HepG2 (cell line): ENCODE measurements at regions not wholly inside any gene's neighbourhood (a gene's known extent, or its start where the extent isn't known, plus 50 kb on each side); places are given as distances from the start of the nearest gene placed in this dataset.

Experiments
- ATAC-seq: fragments of 200-7000 bp; cut with Tn5 transposase; 3 replicates; pipeline ENCODE4 v1.9.1; 2020; ENCODE audit warnings: mild to moderate bottlenecking, moderate library complexity
- BruUV-seq: library from RNA; stranded (reverse); fragments of 400-500 nt; replicated peaks from 2 replicates; lab custom pipeline; 2021; lab: Mats Ljungman, UMichigan
- CTCF ChIA-PET: fragments of 300-600 bp; formaldehyde crosslinking; extraction: SDS; loops from one replicate; lab custom pipeline; 2021; ENCODE audit warnings: low total read pairs, inconsistent platforms, low intra/inter-chr PET ratio; lab: Yijun Ruan, JAX
- POLR2A ChIA-PET: fragments of 350-600 bp; sonication (Branson Sonifier 250); formaldehyde crosslinking; loops from one replicate; lab custom pipeline; 2020; ENCODE audit warnings: antibody characterized with exemption, inconsistent platforms; lab: Yijun Ruan, JAX
- DNase-seq: peaks from one replicate; pipeline ENCODE4 v3.0.0-alpha.2; 2015; ENCODE audit warnings: low spot score
- FAIRE-seq: peaks from 3 replicates; lab custom pipeline; 2011; peaks lifted over from hg19 to GRCh38; lab: Jason Lieb, UNC
- H2AFZ ChIP-seq: one replicate; pipeline ENCODE4 v1.6.1; 2011; ENCODE audit warnings: low read length, inconsistent platforms
- H3K27ac ChIP-seq: fragments of 300-600 bp; 3 replicates; pipeline ENCODE4 v1.8.0; 2011; ENCODE audit warnings: mixed run types, mild to moderate bottlenecking, mixed read lengths, low read length, inconsistent platforms; ENCODE audit not compliant: insufficient read depth; ENCODE audit errors: extremely low read length
- H3K27me3 ChIP-seq, 2 experiments: fragments of 200-600 bp in 1 of 2; 2 replicates in 1 of 2; 3 replicates in 1 of 2; pipeline versions ENCODE4 v1.6.0 to v1.8.0; 2011; ENCODE audit warnings: low read length in 2 of 2, mild to moderate bottlenecking in 2 of 2, moderate library complexity in 2 of 2, inconsistent platforms in 1 of 2; ENCODE audit not compliant: insufficient read depth in 2 of 2, control insufficient read depth in 1 of 2
- H3K36me3 ChIP-seq, 2 experiments: fragments of 200-600 bp in 1 of 2; replicated peaks in 1 of 2; 2 replicates in 1 of 2; 3 replicates in 1 of 2; pipeline versions ENCODE4 v1.5.1 to v1.8.0; 2011; ENCODE audit warnings: low read length in 2 of 2, inconsistent platforms in 1 of 2; ENCODE audit not compliant: insufficient read depth in 2 of 2, control insufficient read depth in 1 of 2
- H3K4me1 ChIP-seq: 2 replicates; pipeline ENCODE4 v1.5.1; 2012; ENCODE audit warnings: low read length, inconsistent platforms; ENCODE audit not compliant: insufficient read depth
- H3K4me2 ChIP-seq: 2 replicates; pipeline ENCODE4 v1.6.0; 2011; ENCODE audit warnings: low read depth, low read length, inconsistent platforms
- H3K4me3 ChIP-seq, 3 experiments: fragments of 200-600 bp in 1 of 3; sonication (generic), shearing (Covaris generic) in 1 of 3; replicated peaks in 1 of 3; 2 replicates each; pipeline ENCODE4 v1.5.1; 2011 to 2016; ENCODE audit warnings: low read length in 3 of 3, inconsistent platforms in 2 of 3, low read depth in 2 of 3, mild to moderate bottlenecking in 2 of 3, control low read depth in 1 of 3, mixed read lengths in 1 of 3; ENCODE audit not compliant: insufficient read depth in 1 of 3
- H3K79me2 ChIP-seq: one replicate; pipeline ENCODE4 v1.6.1; 2011; ENCODE audit warnings: low read length, inconsistent platforms; ENCODE audit not compliant: insufficient read depth
- H3K9ac ChIP-seq: 2 replicates; pipeline ENCODE4 v1.6.0; 2011; ENCODE audit warnings: mild to moderate bottlenecking, low read depth, low read length, inconsistent platforms; ENCODE audit not compliant: insufficient read depth
- H3K9me3 ChIP-seq: 2 replicates; pipeline ENCODE4 v1.5.1; 2012; ENCODE audit warnings: mild to moderate bottlenecking, low read length
- H4K20me1 ChIP-seq: 2 replicates; pipeline ENCODE4 v1.6.0; 2011; ENCODE audit warnings: inconsistent platforms, mild to moderate bottlenecking, low read length, moderate library complexity; ENCODE audit not compliant: insufficient read depth
- CREM ChIP-seq, 2 experiments: sonication (generic) in 1 of 2; formaldehyde crosslinking in 1 of 2; IDR thresholded peaks; 2 replicates each; pipeline versions ENCODE4 v1.4.0 to v1.6.1; 2016 to 2020; ENCODE audit warnings: antibody characterized with exemption in 1 of 2, mild to moderate bottlenecking in 1 of 2, missing genetic modification reagents in 1 of 2
- FLYWCH1 ChIP-seq: sonication (generic); formaldehyde crosslinking; IDR thresholded peaks from 2 replicates; pipeline ENCODE4 v1.8.1; 2023; ENCODE audit warnings: mild to moderate bottlenecking, missing genetic modification reagents
- GFI1 ChIP-seq: sonication (generic); formaldehyde crosslinking; IDR thresholded peaks from 2 replicates; pipeline ENCODE4 v1.5.0; 2020; ENCODE audit warnings: missing genetic modification reagents, mild to moderate bottlenecking, borderline replicate concordance
- HDAC2 ChIP-seq: sonication (generic); formaldehyde crosslinking; IDR thresholded peaks from 2 replicates; pipeline ENCODE4 v1.4.0; 2020; ENCODE audit warnings: missing genetic modification reagents
- HINFP ChIP-seq: sonication (generic); formaldehyde crosslinking; IDR thresholded peaks from 2 replicates; pipeline ENCODE4 v1.4.0; 2020; ENCODE audit warnings: low read depth, mild to moderate bottlenecking, missing genetic modification reagents
- KDM2A ChIP-seq: sonication (generic); formaldehyde crosslinking; IDR thresholded peaks from 2 replicates; pipeline ENCODE4 v1.4.0; 2020; ENCODE audit warnings: low read depth, missing genetic modification reagents, borderline replicate concordance
- RFX1 ChIP-seq: fragments of 450-650 bp; IDR thresholded peaks from 2 replicates; pipeline ENCODE4 v1.6.1; 2017
- ZBTB37 ChIP-seq: sonication (generic); formaldehyde crosslinking; IDR thresholded peaks from 2 replicates; pipeline ENCODE4 v1.4.0; 2020; ENCODE audit warnings: mild to moderate bottlenecking, missing genetic modification reagents
- ZBTB49 ChIP-seq: sonication (generic); formaldehyde crosslinking; IDR thresholded peaks from 2 replicates; pipeline ENCODE4 v1.4.0; 2020; ENCODE audit warnings: missing genetic modification reagents, borderline replicate concordance
- ZBTB8A ChIP-seq: sonication (generic); formaldehyde crosslinking; IDR thresholded peaks from 2 replicates; pipeline ENCODE4 v1.4.0; 2020; ENCODE audit warnings: mild to moderate bottlenecking, low read depth, missing genetic modification reagents, borderline replicate concordance
- ZNF143 ChIP-seq: sonication (generic); formaldehyde crosslinking; IDR thresholded peaks from 2 replicates; pipeline ENCODE4 v1.4.0; 2020; ENCODE audit warnings: missing genetic modification reagents
- ZNF20 ChIP-seq: sonication (generic); formaldehyde crosslinking; IDR thresholded peaks from 2 replicates; pipeline ENCODE4 v1.4.0; 2020; ENCODE audit warnings: mild to moderate bottlenecking, moderate library complexity, missing genetic modification reagents
- ZNF367 ChIP-seq: sonication (generic); formaldehyde crosslinking; IDR thresholded peaks from 2 replicates; pipeline ENCODE4 v1.4.0; 2020; ENCODE audit warnings: missing genetic modification reagents, borderline replicate concordance
- ZNF552 ChIP-seq: sonication (generic); formaldehyde crosslinking; IDR thresholded peaks from 2 replicates; pipeline ENCODE4 v1.9.0; 2022; ENCODE audit warnings: missing genetic modification reagents, mild to moderate bottlenecking, borderline replicate concordance
- ZNF577 ChIP-seq: sonication (generic); formaldehyde crosslinking; IDR thresholded peaks from 2 replicates; pipeline ENCODE4 v1.4.0; 2020; ENCODE audit warnings: mild to moderate bottlenecking, low read depth, missing genetic modification reagents, borderline replicate concordance
- ZNF749 ChIP-seq: sonication (generic); formaldehyde crosslinking; IDR thresholded peaks from 2 replicates; pipeline ENCODE4 v1.8.0; 2022; ENCODE audit warnings: mild to moderate bottlenecking, missing genetic modification reagents, moderate library complexity, borderline replicate concordance
- ZNF772 ChIP-seq: sonication (generic); formaldehyde crosslinking; IDR thresholded peaks from 2 replicates; pipeline ENCODE4 v1.5.0; 2020; ENCODE audit warnings: mild to moderate bottlenecking, missing genetic modification reagents
- WGBS: methylation state at CpG from one replicate; pipeline ENCODE4 v1.1.6; 2017; ENCODE audit warnings: low lambda C conversion rate; 5-methylcytosine and 5-hydroxymethylcytosine counted together
- in situ Hi-C: cut with HindIII; loops from 2 replicates; pipeline ENCODE4 v1.10.0; 2017; ENCODE audit warnings: low pct_unique_long_range_greater_than_20kb; ENCODE audit not compliant: extremely low pct_ligation_motif_present
- intact Hi-C: fragments of 100-400 bp; cut with micrococcal nuclease; formaldehyde crosslinking; loops from one replicate; pipeline ENCODE4 v1.10.0; 2022; ENCODE audit not compliant: unreplicated experiment

GRCh38 chr5:4548341-4548740 lies 591.8 kb upstream of the ADAMTS16 start (continued):
- no peak for TF ChIP-seq ZBTB49 (CRISPR knock-in tag)
- TF ChIP-seq HINFP, result no peak
- TF ChIP-seq RFX1, result no peak
- no peak for TF ChIP-seq ZBTB8A

GRCh38 chr5:4549351-4549750 lies 590.8 kb upstream of the ADAMTS16 start:
- H3K4me3 ChIP-seq, result no peak overlapping the region
- ATAC-seq (no peak), FAIRE-seq (no peak), DNase-seq (no peak)
- in situ Hi-C loops, result no loop called here
- no peaks in the 10 kb centered on the region for H3K79me2 ChIP-seq
- H3K9ac ChIP-seq, result no peak overlapping the region
- WGBS, result 0% methylated on average over 1 of the region's 1 CpG
- H3K27ac ChIP-seq, result no peak overlapping the region
- POLR2A ChIA-PET, result no interaction called here
- peaks cover 91% of the 10 kb centered on the region for H3K9me3 ChIP-seq
- no peak for TF ChIP-seq CREM (IDR thresholded peaks at IDR 0.05)
- TF ChIP-seq CREM (CRISPR knock-in tag; IDR thresholded peaks at IDR 0.05), result no peak
- no peak for TF ChIP-seq GFI1 (CRISPR knock-in tag)
- no peak for TF ChIP-seq ZNF367 (CRISPR knock-in tag)
- no peak for TF ChIP-seq KDM2A (CRISPR knock-in tag)
- TF ChIP-seq ZNF143 (CRISPR knock-in tag), result no peak
- TF ChIP-seq ZNF749 (CRISPR knock-in tag), result no peak
- no peak for TF ChIP-seq ZNF772 (CRISPR knock-in tag)
- TF ChIP-seq ZBTB37 (CRISPR knock-in tag), result no peak
- no peak for TF ChIP-seq HDAC2 (CRISPR knock-in tag)
- TF ChIP-seq FLYWCH1 (CRISPR knock-in tag), result no peak
- no peak for TF ChIP-seq ZNF577 (CRISPR knock-in tag)
- no peak for TF ChIP-seq ZNF552
- no peak for TF ChIP-seq ZNF20 (CRISPR knock-in tag)
- H3K4me2 ChIP-seq, result no peak overlapping the region
- no TSS peak for BruUV-seq
- intact Hi-C loops, result no loop called here
- H4K20me1 ChIP-seq, result no peaks in the 10 kb centered on the region
- H3K27me3 ChIP-seq, result no peaks in the 10 kb centered on the region
- CTCF ChIA-PET, result no interaction called here
- no peaks in the 10 kb centered on the region for H3K4me1 ChIP-seq
- no peaks in the 10 kb centered on the region for H3K36me3 ChIP-seq
- no peak overlapping the region for H2AFZ ChIP-seq
